SK-N-SH (cell line): ENCODE measurements at regions not wholly inside any gene's neighbourhood (a gene's known extent, or its start where the extent isn't known, plus 50 kb on each side); places are given as distances from the start of the nearest gene placed in this dataset.

Experiments
- CHD2 ChIP-seq: fragments of 150-350 bp; IDR thresholded peaks from 2 replicates; pipeline ENCODE4 v1.6.1; 2018; ENCODE audit warnings: low read length; ENCODE audit not compliant: partially characterized antibody
- EP300 ChIP-seq, 2 experiments: IDR thresholded peaks; 2 replicates each; pipeline versions ENCODE4 v1.4.0 to v1.6.1; 2012; ENCODE audit warnings: borderline replicate concordance in 1 of 2, low read depth in 1 of 2, low read length in 1 of 2
- GATA2 ChIP-seq: sonication (generic); formaldehyde crosslinking; IDR thresholded peaks from 2 replicates; pipeline ENCODE4 v1.5.0; 2020; ENCODE audit warnings: mild to moderate bottlenecking, missing genetic modification reagents
- POLR2AphosphoS5 ChIP-seq: IDR thresholded peaks from 2 replicates; pipeline ENCODE4 v1.6.1; 2012; ENCODE audit warnings: low read depth, low read length
- RFX5 ChIP-seq: IDR thresholded peaks from 2 replicates; pipeline ENCODE4 v1.6.1; 2012; ENCODE audit warnings: mild to moderate bottlenecking, improper control_type of control experiment, low read length
- TEAD4 ChIP-seq: IDR thresholded peaks from 2 replicates; pipeline ENCODE4 v1.4.0; 2012; ENCODE audit warnings: mild to moderate bottlenecking, borderline replicate concordance; ENCODE audit not compliant: insufficient read depth
- TF ChIP-seq, protein P1 (sequence below): fragments of 200-600 bp; sonication (generic); IDR thresholded peaks from 2 replicates; pipeline ENCODE4 v1.6.1; 2017; ENCODE audit warnings: antibody characterized with exemption, mild to moderate bottlenecking, moderate library complexity
- TF ChIP-seq, protein P2 (sequence below): IDR thresholded peaks from 2 replicates; pipeline ENCODE4 v1.6.1; 2012; ENCODE audit warnings: mild to moderate bottlenecking, low read depth, low read length, moderate library complexity
- TF ChIP-seq, protein P3 (sequence below): IDR thresholded peaks from 2 replicates; pipeline ENCODE4 v1.4.0; 2012; ENCODE audit warnings: low read depth

DNA sequence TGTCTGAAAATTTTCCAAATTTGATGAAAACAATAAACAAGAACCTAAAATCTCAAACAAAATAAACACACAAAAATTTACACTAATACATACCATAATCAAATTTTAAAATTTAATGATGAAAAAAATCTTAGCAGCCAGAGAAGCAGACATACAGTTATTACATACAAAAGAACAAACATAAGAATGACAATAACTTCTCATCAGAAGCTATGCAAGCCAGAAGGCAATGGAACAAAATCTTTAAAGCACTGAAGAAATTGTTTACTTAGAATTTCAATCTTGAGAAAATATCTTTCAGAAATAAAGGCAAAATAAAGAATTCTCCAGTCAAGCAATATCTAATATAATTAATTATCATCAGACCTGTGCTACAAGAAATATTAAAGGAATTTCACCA, 121.3 kb downstream of the IDS start:
- TF ChIP-seq, protein P1, sequence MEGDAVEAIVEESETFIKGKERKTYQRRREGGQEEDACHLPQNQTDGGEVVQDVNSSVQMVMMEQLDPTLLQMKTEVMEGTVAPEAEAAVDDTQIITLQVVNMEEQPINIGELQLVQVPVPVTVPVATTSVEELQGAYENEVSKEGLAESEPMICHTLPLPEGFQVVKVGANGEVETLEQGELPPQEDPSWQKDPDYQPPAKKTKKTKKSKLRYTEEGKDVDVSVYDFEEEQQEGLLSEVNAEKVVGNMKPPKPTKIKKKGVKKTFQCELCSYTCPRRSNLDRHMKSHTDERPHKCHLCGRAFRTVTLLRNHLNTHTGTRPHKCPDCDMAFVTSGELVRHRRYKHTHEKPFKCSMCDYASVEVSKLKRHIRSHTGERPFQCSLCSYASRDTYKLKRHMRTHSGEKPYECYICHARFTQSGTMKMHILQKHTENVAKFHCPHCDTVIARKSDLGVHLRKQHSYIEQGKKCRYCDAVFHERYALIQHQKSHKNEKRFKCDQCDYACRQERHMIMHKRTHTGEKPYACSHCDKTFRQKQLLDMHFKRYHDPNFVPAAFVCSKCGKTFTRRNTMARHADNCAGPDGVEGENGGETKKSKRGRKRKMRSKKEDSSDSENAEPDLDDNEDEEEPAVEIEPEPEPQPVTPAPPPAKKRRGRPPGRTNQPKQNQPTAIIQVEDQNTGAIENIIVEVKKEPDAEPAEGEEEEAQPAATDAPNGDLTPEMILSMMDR = no peak
- no peak for TF ChIP-seq EP300 (IDR thresholded peaks at IDR 0.05; ENCODE audit: borderline replicate concordance in 1 of 2, low read depth in 1 of 2, low read length in 1 of 2)
- TF ChIP-seq POLR2AphosphoS5 = no peak
- TF ChIP-seq, protein P2, sequence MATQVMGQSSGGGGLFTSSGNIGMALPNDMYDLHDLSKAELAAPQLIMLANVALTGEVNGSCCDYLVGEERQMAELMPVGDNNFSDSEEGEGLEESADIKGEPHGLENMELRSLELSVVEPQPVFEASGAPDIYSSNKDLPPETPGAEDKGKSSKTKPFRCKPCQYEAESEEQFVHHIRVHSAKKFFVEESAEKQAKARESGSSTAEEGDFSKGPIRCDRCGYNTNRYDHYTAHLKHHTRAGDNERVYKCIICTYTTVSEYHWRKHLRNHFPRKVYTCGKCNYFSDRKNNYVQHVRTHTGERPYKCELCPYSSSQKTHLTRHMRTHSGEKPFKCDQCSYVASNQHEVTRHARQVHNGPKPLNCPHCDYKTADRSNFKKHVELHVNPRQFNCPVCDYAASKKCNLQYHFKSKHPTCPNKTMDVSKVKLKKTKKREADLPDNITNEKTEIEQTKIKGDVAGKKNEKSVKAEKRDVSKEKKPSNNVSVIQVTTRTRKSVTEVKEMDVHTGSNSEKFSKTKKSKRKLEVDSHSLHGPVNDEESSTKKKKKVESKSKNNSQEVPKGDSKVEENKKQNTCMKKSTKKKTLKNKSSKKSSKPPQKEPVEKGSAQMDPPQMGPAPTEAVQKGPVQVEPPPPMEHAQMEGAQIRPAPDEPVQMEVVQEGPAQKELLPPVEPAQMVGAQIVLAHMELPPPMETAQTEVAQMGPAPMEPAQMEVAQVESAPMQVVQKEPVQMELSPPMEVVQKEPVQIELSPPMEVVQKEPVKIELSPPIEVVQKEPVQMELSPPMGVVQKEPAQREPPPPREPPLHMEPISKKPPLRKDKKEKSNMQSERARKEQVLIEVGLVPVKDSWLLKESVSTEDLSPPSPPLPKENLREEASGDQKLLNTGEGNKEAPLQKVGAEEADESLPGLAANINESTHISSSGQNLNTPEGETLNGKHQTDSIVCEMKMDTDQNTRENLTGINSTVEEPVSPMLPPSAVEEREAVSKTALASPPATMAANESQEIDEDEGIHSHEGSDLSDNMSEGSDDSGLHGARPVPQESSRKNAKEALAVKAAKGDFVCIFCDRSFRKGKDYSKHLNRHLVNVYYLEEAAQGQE = no peak
- TF ChIP-seq RFX5 = no peak
- no peak for TF ChIP-seq TEAD4
- no peak for TF ChIP-seq CHD2
- TF ChIP-seq, protein P3, sequence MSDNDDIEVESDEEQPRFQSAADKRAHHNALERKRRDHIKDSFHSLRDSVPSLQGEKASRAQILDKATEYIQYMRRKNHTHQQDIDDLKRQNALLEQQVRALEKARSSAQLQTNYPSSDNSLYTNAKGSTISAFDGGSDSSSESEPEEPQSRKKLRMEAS = no peak
- TF ChIP-seq GATA2 (CRISPR knock-in tag) = no peak
